Embryonic facial prominence (tissue), 1 donor: ENCODE measurements at regions not wholly inside any gene's neighbourhood (a gene's known extent, or its start where the extent isn't known, plus 50 kb on each side); places are given as distances from the start of the nearest gene placed in this dataset.
"Not testable (repeated sequence)": the region's sequence is repeated elsewhere in the genome, so short reads cannot be mapped to it uniquely, and the experiment has no call there.

Experiments used
- DNase-seq: peaks from one replicate; pipeline ENCODE4 v3.0.0-alpha.2; 2016; ENCODE audit errors: extremely low spot score

GRCh38 chr4:137394018-137394417 lies 138.3 kb downstream of the PCDH18 start:
- DNase-seq, result no peak

DNA sequence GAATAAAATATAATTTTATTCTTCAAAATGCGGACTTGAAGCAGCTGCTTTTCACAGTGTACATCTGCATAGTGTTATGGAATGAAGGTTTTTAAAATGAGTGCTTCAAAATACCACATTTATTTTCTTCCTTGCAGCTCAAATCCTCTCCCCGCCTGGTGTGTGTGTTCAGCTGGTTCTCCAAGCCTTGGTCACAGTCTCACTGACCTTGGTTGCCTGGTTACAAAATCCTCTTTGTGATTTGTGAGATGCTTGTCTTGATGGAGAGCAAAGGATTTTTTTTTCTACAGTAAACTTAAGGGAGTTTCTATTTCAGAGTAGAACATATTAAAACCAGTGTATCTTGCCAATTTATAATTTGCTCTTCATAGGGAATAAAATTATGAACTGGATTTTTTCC lies 139.2 kb downstream of the PCDH18 start:
- peak; percentile 80 for DNase-seq

DNA sequence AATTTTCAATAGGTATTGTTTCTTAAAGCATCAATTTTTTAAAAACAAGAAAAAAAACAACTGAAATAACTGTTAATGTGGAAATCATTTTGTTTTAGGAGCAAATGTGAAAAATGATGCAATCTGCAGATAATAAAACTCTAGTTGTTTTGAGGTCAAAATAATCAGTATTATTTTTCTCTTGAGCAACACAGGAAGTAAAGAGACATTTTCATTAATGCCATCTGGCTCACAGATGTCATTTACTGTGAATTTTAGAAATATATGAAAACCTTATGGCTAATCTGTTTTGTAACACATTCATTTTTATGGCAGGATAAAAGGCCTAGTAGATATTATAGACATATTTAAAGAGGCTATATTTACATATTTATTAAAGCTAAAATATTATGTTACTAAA lies 141.6 kb downstream of the PCDH18 start:
- DNase-seq, result no peak

GRCh38 chr4:137389911-137390520 lies 142.3 kb downstream of the PCDH18 start:
- no peak for DNase-seq

DNA sequence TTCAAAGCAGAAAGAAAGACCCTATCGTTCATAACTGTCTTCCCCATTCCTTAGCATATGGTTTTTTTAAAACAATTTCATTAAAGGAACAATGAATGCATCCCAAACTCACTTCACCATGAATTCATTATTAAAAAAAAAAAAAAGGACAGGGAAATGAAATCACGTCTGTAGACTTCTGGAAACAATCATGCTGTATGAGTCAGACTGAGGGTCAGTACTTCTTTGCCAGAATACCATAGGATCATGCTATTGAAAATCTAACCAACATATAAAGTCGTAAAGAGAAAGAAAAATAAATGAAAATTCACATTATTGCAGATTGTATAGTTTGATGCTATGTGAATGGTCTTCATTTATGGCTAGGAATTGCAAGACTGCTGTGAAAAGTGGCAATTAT lies 144.4 kb downstream of the PCDH18 start:
- DNase-seq, result peak; percentile 49

- DNase-seq, result no peak
These were observed 147.8 kb downstream of the PCDH18 start for GRCh38 chr4:137384476-137384875.

DNA sequence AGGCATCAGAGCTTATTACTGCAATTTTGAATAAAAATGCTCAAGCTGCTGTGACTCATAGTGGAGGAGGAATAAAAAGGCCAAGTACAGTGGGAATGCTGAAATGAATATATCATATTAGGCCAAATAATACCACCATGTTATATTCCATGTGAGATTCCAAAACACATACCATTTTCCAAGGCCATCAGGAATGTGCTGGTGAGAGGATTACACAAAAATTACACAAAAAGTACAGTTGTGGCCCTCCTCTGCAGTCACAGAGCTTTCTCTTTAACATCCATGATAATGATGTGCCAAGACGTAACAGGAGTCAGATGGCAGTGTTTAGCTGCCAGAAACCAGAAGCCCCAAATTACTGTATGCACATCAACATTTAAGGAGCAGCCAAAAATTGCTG lies 153.5 kb downstream of the PCDH18 start:
- no peak for DNase-seq

DNA sequence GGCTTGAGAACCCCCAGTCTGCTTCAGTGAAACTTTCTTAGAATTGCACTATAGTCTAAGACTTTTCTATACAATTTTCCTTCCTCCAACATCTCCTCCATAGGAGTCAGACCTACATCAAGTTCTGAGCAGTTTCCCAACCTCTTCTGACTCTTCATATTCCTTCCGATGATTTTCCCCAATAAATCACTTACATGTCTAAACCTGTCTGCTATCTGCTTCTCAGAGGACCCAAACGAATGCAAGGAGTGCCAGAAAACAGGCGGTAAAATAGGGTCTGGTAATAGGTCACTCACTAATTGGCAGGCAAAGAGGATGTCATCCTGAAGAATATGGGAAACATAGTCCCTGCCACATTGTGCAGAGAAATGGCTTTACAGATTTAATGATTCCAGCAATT lies 153.9 kb downstream of the PCDH18 start:
- no peak for DNase-seq

- no peak for DNase-seq
These were observed 156.0 kb downstream of the PCDH18 start for GRCh38 chr4:137376312-137376711.

GRCh38 chr4:137375111-137375850 lies 157.0 kb downstream of the PCDH18 start:
- no peak for DNase-seq

GRCh38 chr4:137370679-137371078 lies 161.6 kb downstream of the PCDH18 start:
- peak; percentile 32 for DNase-seq

GRCh38 chr4:137370206-137370633 lies 162.1 kb downstream of the PCDH18 start:
- DNase-seq, result no peak

- DNase-seq, result no peak
These were observed 164.7 kb downstream of the PCDH18 start for GRCh38 chr4:137367620-137368019.

GRCh38 chr4:137363496-137363895 lies 168.8 kb downstream of the PCDH18 start:
- DNase-seq, result no peak

GRCh38 chr4:137361756-137362470 lies 170.4 kb downstream of the PCDH18 start:
- DNase-seq, result no peak

DNA sequence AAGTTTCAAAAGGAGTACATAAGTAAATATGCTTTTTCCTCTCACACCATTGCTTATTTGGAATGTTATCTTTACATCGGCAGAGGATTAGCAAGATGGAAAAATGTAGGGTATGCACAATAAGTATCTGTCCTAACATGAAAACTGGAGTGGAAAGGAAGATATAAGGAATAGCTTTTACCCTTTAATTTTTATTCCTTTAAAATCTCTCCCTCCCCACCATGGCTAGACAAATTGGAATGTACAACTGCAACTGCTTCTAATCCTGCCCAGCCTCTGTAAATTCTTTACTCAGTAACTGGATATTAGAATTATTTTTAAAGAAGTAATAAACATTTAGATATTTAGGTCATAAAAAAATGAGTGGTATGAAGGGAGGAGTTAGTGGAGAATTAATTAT lies 171.5 kb downstream of the PCDH18 start:
- no peak for DNase-seq

- DNase-seq, result peak; percentile 71
These were observed 172.5 kb downstream of the PCDH18 start for GRCh38 chr4:137359691-137360315.

- DNase-seq, result not testable (repeated sequence)
These were observed 177.7 kb downstream of the PCDH18 start for GRCh38 chr4:137354562-137354961.

- DNase-seq, result no peak
These were observed 184.9 kb downstream of the PCDH18 start for GRCh38 chr4:137347371-137347770.

DNA sequence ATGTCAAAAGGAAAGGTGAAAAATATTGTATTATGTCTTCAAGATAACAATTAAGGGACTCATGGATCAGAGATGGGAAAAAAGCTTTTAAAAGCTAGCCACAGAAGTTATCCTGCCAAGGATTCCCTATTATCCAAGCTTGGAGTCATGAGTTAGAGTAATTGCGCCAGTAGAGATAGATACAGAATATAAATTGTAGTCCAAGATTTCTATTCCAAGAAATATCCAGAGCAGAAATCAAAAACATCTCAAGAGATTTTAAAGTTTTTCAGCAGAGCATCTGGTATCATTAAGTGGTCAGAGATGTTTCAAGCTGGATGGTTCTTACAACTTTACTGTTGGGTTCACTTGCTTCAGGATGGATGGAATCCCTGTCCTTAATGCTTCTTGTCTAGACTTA lies 186.7 kb downstream of the PCDH18 start:
- no peak for DNase-seq

DNA sequence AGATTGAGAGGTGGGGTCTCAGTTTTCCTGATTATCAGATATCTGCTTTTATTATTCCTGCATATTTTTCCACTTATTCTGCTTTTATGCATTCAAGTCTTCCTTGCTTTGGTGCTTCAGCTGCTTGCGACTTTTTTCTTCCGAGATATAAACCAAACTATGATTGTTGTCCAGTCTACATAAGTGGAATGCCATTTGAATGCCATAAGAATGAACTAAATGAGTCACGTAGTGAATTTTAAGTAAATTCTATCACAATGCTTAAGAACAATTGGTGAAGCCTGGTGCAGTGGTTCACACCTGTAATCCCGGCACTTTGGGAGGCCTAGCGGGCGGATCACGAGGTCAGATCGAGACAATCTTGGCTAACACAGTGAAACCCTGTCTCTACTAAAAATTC lies 189.1 kb downstream of the PCDH18 start:
- no peak for DNase-seq

DNA sequence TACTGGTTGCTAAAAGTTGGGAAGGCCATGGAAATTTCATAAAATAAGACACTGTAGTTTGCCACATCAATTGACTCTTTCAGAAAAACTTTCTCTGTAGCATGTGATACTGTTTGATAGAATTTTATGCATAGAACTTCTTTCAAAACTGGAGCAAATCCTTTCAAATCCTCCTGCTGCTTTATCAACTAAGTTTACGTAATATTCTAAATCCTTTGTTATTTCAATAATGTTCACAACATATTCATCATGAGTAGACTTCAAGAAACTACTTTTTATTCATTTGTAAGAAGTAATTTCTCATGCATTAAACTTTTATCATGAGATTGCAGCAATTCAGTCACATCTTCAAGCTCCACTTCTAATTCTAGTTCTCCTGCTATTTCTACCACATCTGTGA lies 199.3 kb downstream of the PCDH18 start:
- DNase-seq, result no peak
